ENCODE measurements at regions not wholly inside any gene's neighbourhood (a gene's known extent, or its start where the extent isn't known, plus 50 kb on each side); places are given as distances from the start of the nearest gene placed in this dataset.

GRCh38 chr1:222165629-222166028, 382.3 kb downstream of the HHIPL2 start:
- no peak for ATAC-seq

DNA sequence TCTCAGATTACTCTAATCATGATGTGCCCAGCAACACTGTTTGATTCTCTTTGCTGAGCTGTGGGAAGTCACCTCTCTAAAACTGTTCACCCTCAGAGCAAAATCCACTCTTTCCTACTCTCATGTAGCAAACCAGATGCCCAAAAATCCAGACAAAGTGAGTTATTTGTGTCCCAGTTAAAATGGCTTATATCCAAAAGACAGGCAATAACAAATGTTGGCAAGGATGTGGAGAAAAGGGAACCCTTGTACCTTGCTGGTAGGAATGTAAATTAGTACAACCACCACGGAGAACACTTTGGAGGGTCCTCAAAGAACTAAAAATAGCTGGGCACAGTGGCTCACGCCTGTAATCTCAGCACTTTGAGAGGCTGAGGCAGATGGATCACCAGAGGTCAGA, 384.0 kb downstream of the HHIPL2 start:
- no peak for ATAC-seq

DNA sequence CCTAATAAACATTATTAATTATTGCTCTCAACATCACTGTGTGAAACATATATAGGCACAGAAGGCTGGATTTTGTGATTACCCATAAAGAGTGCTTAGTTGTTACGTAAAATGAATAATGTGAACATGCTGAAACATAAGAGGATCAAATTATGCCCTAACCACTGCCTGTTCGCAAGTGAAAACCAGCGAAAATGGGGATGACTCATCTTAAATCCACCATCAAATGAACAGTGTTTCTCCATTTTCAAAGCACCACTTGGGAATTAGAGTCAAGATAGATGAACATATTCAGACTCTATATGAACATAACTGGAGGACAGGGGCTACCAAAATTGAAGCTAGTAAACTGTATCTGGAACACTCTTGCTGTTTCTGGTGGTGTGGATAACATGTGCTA, 386.2 kb downstream of the HHIPL2 start:
- no peak for ATAC-seq

DNA sequence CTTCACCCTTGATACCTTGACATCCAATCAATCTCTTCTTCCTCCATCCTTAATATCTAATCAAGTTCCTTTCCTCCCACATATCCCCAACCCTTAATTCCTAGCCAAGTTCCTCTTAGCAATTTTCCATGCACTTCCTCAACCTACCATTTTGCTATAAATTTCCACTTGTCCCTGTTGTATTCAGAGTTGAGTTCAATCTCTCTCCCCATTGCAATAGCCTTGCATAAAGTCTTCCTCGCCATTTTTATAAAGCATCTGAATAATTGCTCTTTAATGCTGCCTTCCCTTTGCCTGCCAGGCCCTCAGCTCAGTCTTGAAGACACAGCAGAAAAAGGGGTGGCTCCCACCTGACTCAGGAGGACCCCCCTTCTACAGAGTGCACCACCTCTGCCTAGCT, 390.3 kb downstream of the HHIPL2 start:
- ATAC-seq = no peak

DNA sequence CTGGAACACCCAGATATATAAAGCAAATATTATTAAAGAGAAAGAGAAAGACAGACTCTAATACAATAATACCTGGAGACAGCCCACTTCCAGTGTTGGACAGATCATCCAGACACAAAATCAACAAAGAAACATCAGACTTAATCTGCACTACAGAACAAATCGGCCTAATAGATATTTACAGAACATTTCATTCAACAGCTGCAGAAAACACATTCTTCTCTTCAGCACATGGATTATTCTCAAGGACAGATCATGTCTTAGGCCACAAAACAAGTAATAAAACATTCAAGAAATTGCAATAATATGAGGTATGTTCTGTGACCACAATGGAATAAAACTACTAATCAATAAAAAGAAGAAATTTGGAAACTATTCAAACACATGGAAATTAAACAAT, 398.3 kb upstream of the DUSP10 start:
- no peak for ATAC-seq

DNA sequence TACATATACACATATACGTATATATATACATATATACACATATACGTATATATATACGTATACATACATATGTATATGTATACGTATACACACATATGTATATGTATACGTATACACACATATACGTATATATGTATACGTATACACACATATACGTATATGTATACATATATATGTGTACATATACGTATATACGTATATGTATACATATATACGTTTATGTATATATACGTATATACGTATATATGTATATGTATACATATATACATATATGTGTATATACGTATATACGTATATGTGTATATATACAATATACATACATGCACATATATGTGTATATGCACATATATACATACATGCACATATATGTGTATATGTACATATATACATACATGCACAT, 396.2 kb upstream of the DUSP10 start:
- ATAC-seq = no peak

- no peak for ATAC-seq
These were observed 395.0 kb upstream of the DUSP10 start for GRCh38 chr1:222136869-222137268.

DNA sequence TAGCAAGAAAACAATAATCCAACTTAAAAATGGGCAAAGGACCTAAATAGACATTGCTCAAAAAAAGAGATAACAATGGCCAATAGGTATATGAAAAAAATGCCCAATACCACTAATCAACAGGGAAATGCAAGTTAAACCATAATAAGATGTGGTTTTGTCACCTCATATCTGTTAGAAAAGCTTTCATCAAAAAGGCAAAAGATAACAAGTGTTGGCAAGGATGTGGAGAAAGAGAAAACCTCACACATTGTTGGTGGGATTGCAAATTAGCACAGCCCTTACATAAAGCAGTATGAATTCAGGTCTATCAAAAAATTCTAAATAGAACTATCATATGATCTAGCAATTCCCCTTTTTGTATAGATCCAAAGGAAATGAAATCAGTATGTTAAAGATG, 387.2 kb upstream of the DUSP10 start:
- no peak for ATAC-seq

DNA sequence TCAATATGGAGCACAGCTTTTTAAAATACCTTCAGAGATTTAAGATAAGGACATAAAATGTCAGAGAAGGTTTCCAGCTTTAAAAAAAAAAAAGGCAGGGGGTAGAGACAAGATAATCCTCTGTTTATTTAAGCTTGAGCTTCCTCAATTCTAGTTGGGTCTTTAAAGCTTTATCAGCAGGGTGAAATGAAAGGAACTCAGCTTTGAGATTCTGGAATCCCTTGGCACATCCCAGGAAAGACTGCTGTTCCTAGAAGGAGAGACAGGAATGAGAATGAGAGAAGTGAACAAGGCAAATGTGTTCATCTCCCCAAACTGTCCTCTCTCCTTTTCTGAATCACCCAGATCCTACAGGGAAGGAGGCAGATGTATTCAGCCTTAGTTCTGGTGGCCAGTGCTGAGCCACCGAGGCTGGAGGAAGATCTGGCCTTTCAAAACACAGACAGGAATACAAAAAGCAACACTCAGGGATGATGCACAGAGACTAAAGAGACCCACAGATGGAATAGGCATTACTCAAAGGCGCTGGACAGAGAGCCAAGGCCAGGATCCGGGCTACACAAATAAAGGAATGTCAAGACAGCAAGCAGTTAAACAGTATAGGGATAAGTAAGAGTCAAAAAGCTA, 385.8 kb upstream of the DUSP10 start:
- no peak for ATAC-seq

DNA sequence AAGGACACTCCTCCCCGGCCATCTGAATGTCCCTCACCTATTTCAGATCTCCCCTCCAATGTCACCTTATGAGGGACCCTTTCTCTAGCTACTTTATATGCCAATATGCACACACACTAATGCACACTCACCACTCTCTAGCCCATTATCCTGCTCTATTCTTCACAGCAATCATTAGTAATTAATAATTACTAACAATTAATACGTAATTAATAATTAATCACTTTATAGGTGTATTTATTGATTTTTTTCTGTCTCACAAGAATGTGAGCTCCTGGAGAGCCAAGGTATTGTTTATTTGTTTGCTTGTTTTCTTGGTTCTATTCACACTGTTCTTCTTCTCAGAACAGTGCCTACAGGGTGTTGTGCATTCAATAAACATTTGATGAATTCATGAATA, 385.2 kb upstream of the DUSP10 start:
- no peak for ATAC-seq

- no peak for ATAC-seq
These were observed 384.2 kb upstream of the DUSP10 start for GRCh38 chr1:222126052-222126451.

DNA sequence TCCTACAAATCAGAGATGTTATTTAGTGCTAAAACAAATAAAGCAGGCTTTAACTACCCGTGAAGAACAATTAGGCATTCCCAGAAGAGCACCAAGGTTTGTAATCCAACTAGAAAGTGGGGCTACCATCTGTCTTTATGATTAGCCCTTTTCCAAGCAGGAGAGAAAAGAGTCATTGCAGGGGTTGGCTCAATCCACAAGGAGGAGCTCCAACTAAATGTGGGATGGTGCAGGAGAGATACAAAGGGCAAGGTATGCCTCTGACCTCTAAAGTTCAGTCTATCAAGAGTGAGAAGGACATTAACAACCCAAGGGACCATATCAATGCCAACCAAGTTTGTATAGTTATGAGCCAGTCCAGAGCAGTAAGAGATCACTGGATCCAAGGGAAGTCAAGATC, 382.7 kb upstream of the DUSP10 start:
- ATAC-seq = no peak

- ATAC-seq = no peak
These were observed 381.2 kb upstream of the DUSP10 start for GRCh38 chr1:222123111-222123510.

GRCh38 chr1:222117809-222118208, 375.9 kb upstream of the DUSP10 start:
- ATAC-seq = no peak

- ATAC-seq = no peak
These were observed 372.8 kb upstream of the DUSP10 start for GRCh38 chr1:222114536-222115156.

DNA sequence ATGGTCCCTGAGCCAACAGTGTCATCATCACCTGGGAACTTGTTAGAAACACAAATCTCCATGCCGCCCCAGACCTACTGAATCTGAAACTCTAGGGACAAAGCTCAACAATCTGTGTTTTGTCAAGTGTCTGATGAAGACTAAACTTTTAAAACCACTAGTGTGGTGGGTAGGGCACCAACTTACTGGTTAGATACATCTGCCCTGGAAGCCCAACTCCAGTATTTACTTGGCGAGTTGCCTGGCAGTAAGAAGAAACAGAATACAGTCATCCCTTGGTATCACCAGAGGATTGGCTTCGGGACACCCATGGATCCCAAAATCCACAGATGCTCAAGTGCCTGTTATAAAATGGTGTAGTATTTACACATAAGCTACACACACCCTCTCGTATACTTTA, 367.9 kb upstream of the DUSP10 start:
- no peak for ATAC-seq

GRCh38 chr1:222107975-222108374, 366.1 kb upstream of the DUSP10 start:
- no peak for ATAC-seq

DNA sequence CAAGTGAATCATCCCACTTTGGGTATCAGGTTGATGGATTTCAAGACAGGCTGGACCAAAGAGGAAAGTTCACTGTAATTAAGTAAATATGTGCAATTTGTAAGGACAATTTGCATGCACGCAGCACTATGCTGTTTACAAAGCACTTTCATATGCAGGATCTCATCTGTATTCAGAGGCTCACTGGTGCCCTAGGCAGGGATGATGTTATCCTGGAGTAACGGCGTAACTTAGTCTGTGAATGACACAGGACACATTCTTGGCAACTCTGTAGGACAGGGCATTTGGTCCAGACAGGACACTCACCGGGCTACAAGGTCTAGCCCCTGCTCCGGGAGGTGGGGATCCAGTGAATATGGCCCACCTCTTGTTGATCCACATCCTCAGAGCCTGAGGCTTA, 365.4 kb upstream of the DUSP10 start:
- no peak for ATAC-seq

DNA sequence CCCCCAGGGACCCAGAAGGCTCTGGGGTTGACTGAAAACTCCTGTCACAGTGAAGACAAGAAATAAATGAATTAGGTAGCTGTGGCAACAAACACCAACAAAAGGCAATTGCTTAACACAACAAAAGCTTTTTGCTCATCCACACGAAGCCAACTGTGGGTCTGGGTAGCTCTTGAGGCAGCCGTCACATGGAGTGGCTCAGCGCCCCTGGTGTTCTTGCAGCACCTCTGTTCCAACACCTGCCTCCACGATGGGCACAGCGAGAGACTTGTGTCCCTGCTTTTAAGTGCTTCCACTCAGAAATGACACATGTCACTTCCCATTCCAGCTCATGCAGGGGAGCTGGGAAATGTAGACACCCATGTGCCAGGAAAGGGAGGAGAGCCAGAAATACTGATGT, 364.5 kb upstream of the DUSP10 start:
- no peak for ATAC-seq

DNA sequence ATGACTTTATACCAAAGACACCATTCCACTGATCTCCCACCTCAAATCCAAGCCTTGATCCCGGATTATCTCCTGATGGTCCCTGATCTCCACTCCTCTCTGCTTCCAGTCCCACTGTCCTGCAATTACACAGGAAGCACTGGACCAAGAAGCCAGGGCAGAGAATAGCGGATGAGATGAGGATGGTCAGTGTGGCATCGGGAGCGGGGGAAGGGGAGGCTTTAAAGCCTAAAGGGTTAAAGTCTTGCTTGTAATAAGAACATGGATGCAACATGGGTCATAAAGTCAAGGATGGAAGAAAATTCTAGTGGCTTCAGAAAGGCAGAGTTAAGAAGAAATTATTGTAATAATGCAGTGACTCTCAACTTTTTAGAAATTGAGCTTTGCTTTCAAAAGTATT, 364.0 kb upstream of the DUSP10 start:
- ATAC-seq = no peak

GRCh38 chr1:222105393-222105737, 363.5 kb upstream of the DUSP10 start:
- ATAC-seq = no peak

- ATAC-seq = no peak
These were observed 363.0 kb upstream of the DUSP10 start for GRCh38 chr1:222104694-222105392.

- no peak for ATAC-seq
These were observed 362.2 kb upstream of the DUSP10 start for GRCh38 chr1:222104097-222104496.

- ATAC-seq = no peak
These were observed 357.9 kb upstream of the DUSP10 start for GRCh38 chr1:222099746-222100145.

- ATAC-seq = no peak
These were observed 356.5 kb upstream of the DUSP10 start for GRCh38 chr1:222098404-222098803.
